Brain microvascular endothelial cell (primary cell): ENCODE measurements at regions not wholly inside any gene's neighbourhood (a gene's known extent, or its start where the extent isn't known, plus 50 kb on each side); places are given as distances from the start of the nearest gene placed in this dataset.

Experiments used
- DNase-seq: peaks from one replicate; pipeline ENCODE4 v3.0.0-alpha.2; 2020
- H3K27ac ChIP-seq: fragments of 250-450 bp; sonication (Bioruptor Pico); 2 replicates; pipeline ENCODE4 v1.5.1; 2020; ENCODE audit warnings: mild to moderate bottlenecking, moderate library complexity
- H3K27me3 ChIP-seq: fragments of 250-450 bp; sonication (Bioruptor Pico); replicated peaks from 2 replicates; pipeline ENCODE4 v1.5.1; 2020; ENCODE audit warnings: mild to moderate bottlenecking
- H3K36me3 ChIP-seq: fragments of 250-450 bp; sonication (Bioruptor Pico); replicated peaks from 2 replicates; pipeline ENCODE4 v1.5.1; 2020; ENCODE audit warnings: mild to moderate bottlenecking
- H3K4me3 ChIP-seq: 2 replicates; pipeline ENCODE4 v1.5.1; 2011; ENCODE audit warnings: low read depth, mild to moderate bottlenecking, control low read depth, low read length, moderate library complexity
- CTCF ChIP-seq: IDR thresholded peaks from 2 replicates; pipeline ENCODE4 v1.5.1; 2011; ENCODE audit warnings: low read depth, mild to moderate bottlenecking, moderate library complexity, low read length, control low read depth, inconsistent platforms; ENCODE audit errors: missing control alignments
- in situ Hi-C: cut with HindIII; loops from 2 replicates; pipeline ENCODE4 v1.10.0; 2017; ENCODE audit warnings: low sequenced_read_pairs, low pct_ligation_motif_present

GRCh38 chr13:44188257-44188656 lies 185.4 kb upstream of the SERP2 start:
- Histone ChIP-seq H3K27ac (no peak overlapping the region), H3K27me3 (no peaks in the 10 kb centered on the region), H3K36me3 (no peaks in the 10 kb centered on the region), H3K4me3 (no peak overlapping the region)
- in situ Hi-C loops = no loop called here
- no peak for TF ChIP-seq CTCF
- DNase-seq = peak; percentile 59

GRCh38 chr13:44189085-44189484 lies 184.5 kb upstream of the SERP2 start:
- H3K36me3 ChIP-seq = no peaks in the 10 kb centered on the region
- no peak for TF ChIP-seq CTCF
- H3K27me3 ChIP-seq = no peaks in the 10 kb centered on the region
- in situ Hi-C loops = no loop called here
- no peak overlapping the region for H3K4me3 ChIP-seq
- DNase-seq = no peak
- no peak overlapping the region for H3K27ac ChIP-seq

- no peak for DNase-seq
- in situ Hi-C loops = no loop called here
- no peak for TF ChIP-seq CTCF
- Histone ChIP-seq H3K27me3 (no peaks in the 10 kb centered on the region), H3K4me3 (no peak overlapping the region), H3K27ac (no peak overlapping the region), H3K36me3 (no peaks in the 10 kb centered on the region)
Observed at GRCh38 chr13:44191103-44191502, 182.5 kb upstream of the SERP2 start.

GRCh38 chr13:44191504-44192171 lies 182.0 kb upstream of the SERP2 start:
- peak; percentile 68 for DNase-seq
- no peaks in the 10 kb centered on the region for H3K36me3 ChIP-seq
- in situ Hi-C loops = no loop called here
- no peak overlapping the region for H3K27ac ChIP-seq
- TF ChIP-seq CTCF = peak; percentile 77
- no peaks in the 10 kb centered on the region for H3K27me3 ChIP-seq
- no peak overlapping the region for H3K4me3 ChIP-seq

GRCh38 chr13:44193731-44194130 lies 179.9 kb upstream of the SERP2 start:
- Histone ChIP-seq H3K27me3 (no peaks in the 10 kb centered on the region), H3K36me3 (no peaks in the 10 kb centered on the region), H3K27ac (no peak overlapping the region), H3K4me3 (no peak overlapping the region)
- in situ Hi-C loops = no loop called here
- no peak for TF ChIP-seq CTCF
- DNase-seq = no peak

GRCh38 chr13:44195245-44195644 lies 178.4 kb upstream of the SERP2 start:
- DNase-seq = no peak
- in situ Hi-C loops = no loop called here
- Histone ChIP-seq H3K27ac (no peak overlapping the region), H3K27me3 (no peaks in the 10 kb centered on the region), H3K36me3 (no peaks in the 10 kb centered on the region), H3K4me3 (no peak overlapping the region)
- no peak for TF ChIP-seq CTCF
